22Rv1 (cell line): ENCODE measurements at regions not wholly inside any gene's neighbourhood (a gene's known extent, or its start where the extent isn't known, plus 50 kb on each side); places are given as distances from the start of the nearest gene placed in this dataset.
"Not testable (repeated sequence)": the region's sequence is repeated elsewhere in the genome, so short reads cannot be mapped to it uniquely, and the experiment has no call there.

Source experiments
- ZFX ChIP-seq: fragments of 450-650 bp; IDR thresholded peaks from 2 replicates; pipeline ENCODE4 v1.6.1; 2017; ENCODE audit warnings: antibody characterized with exemption, borderline replicate concordance
- TF ChIP-seq, protein P1 (sequence below): fragments of 450-650 bp; IDR thresholded peaks from 2 replicates; pipeline ENCODE4 v1.5.1; 2017; ENCODE audit warnings: mild to moderate bottlenecking

- TF ChIP-seq, protein P1, sequence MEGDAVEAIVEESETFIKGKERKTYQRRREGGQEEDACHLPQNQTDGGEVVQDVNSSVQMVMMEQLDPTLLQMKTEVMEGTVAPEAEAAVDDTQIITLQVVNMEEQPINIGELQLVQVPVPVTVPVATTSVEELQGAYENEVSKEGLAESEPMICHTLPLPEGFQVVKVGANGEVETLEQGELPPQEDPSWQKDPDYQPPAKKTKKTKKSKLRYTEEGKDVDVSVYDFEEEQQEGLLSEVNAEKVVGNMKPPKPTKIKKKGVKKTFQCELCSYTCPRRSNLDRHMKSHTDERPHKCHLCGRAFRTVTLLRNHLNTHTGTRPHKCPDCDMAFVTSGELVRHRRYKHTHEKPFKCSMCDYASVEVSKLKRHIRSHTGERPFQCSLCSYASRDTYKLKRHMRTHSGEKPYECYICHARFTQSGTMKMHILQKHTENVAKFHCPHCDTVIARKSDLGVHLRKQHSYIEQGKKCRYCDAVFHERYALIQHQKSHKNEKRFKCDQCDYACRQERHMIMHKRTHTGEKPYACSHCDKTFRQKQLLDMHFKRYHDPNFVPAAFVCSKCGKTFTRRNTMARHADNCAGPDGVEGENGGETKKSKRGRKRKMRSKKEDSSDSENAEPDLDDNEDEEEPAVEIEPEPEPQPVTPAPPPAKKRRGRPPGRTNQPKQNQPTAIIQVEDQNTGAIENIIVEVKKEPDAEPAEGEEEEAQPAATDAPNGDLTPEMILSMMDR, result not testable (repeated sequence)
- not testable (repeated sequence) for TF ChIP-seq ZFX
These were observed 218.0 kb upstream of the PLGLB1 start for GRCh38 chr2:87239558-87240215.
